Esophagus muscularis mucosa (tissue), 3 donors: ENCODE measurements at regions not wholly inside any gene's neighbourhood (a gene's known extent, or its start where the extent isn't known, plus 50 kb on each side); places are given as distances from the start of the nearest gene placed in this dataset.

Source experiments
- CTCF ChIP-seq, 3 experiments: fragments of 200-600 bp in 2 of 3; fragments of 450-650 bp in 1 of 3; sonication (generic) in 2 of 3; IDR thresholded peaks; one replicate each; pipeline ENCODE4 v1.5.1; 2017 to 2019; ENCODE audit warnings: antibody characterized with exemption in 3 of 3, mild to moderate bottlenecking in 2 of 3, moderate library complexity in 1 of 3
- POLR2A ChIP-seq: fragments of 450-650 bp; IDR thresholded peaks from one replicate; pipeline ENCODE4 v1.6.1; 2017; ENCODE audit warnings: antibody characterized with exemption, moderate library complexity, mild to moderate bottlenecking, low read depth

DNA sequence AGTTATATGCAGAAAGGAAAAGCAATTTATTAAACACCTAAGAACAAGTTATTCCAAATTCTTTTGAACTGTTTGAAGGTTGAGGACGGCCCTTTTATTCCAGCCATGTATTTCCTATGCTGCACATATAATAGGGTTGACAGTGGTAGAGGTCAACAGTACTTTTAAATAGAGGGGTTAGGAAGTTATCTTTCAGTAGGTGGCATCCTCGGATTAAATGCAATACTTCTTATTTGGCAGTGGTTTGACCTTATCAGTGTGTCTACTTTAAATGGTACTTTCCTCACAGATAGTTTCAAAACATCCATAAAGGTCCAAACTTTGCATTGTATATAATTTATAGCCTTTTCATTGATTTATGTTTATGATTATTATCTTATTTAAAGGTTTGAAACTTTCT, 558.7 kb downstream of the TUSC7 start:
- TF ChIP-seq CTCF (IDR thresholded peaks at IDR 0.05) (no peak), POLR2A (no peak)
